GM12873 (cell line): ENCODE measurements at regions not wholly inside any gene's neighbourhood (a gene's known extent, or its start where the extent isn't known, plus 50 kb on each side); places are given as distances from the start of the nearest gene placed in this dataset.

Experiments used
- CTCF ChIP-seq: IDR thresholded peaks from 2 replicates; pipeline ENCODE4 v1.5.1; 2012; ENCODE audit warnings: low read depth, mild to moderate bottlenecking, moderate library complexity, low read length, control low read depth; ENCODE audit not compliant: insufficient read depth; ENCODE audit errors: missing control alignments

GRCh38 chr2:136221026-136221425 is 103.1 kb upstream of the CXCR4 start:
- TF ChIP-seq CTCF = no peak

GRCh38 chr2:136219963-136220362 is 102.0 kb upstream of the CXCR4 start:
- no peak for TF ChIP-seq CTCF

- TF ChIP-seq CTCF = no peak
Observed at GRCh38 chr2:136219341-136219740, 101.4 kb upstream of the CXCR4 start.

GRCh38 chr2:136217996-136218395 is 100.0 kb upstream of the CXCR4 start:
- TF ChIP-seq CTCF = no peak

GRCh38 chr2:136215908-136216472 is 98.0 kb upstream of the CXCR4 start:
- TF ChIP-seq CTCF = no peak

GRCh38 chr2:136215449-136215848 is 97.5 kb upstream of the CXCR4 start:
- TF ChIP-seq CTCF = no peak

GRCh38 chr2:136214307-136215200 is 96.6 kb upstream of the CXCR4 start:
- TF ChIP-seq CTCF = no peak
